SK-N-SH (cell line): ENCODE measurements at regions not wholly inside any gene's neighbourhood (a gene's known extent, or its start where the extent isn't known, plus 50 kb on each side); places are given as distances from the start of the nearest gene placed in this dataset.

Source experiments
- GABPA ChIP-seq: IDR thresholded peaks from 2 replicates; pipeline ENCODE4 v1.4.0; 2012; ENCODE audit warnings: low read depth, mild to moderate bottlenecking
- SIN3A ChIP-seq: IDR thresholded peaks from 2 replicates; pipeline ENCODE4 v1.6.1; 2012; ENCODE audit warnings: low read depth, mild to moderate bottlenecking, low read length, moderate library complexity, borderline replicate concordance
- TF ChIP-seq, protein P1 (sequence below): fragments of 200-600 bp; sonication (generic); IDR thresholded peaks from 2 replicates; pipeline ENCODE4 v1.6.1; 2017; ENCODE audit warnings: antibody characterized with exemption, mild to moderate bottlenecking, moderate library complexity

DNA sequence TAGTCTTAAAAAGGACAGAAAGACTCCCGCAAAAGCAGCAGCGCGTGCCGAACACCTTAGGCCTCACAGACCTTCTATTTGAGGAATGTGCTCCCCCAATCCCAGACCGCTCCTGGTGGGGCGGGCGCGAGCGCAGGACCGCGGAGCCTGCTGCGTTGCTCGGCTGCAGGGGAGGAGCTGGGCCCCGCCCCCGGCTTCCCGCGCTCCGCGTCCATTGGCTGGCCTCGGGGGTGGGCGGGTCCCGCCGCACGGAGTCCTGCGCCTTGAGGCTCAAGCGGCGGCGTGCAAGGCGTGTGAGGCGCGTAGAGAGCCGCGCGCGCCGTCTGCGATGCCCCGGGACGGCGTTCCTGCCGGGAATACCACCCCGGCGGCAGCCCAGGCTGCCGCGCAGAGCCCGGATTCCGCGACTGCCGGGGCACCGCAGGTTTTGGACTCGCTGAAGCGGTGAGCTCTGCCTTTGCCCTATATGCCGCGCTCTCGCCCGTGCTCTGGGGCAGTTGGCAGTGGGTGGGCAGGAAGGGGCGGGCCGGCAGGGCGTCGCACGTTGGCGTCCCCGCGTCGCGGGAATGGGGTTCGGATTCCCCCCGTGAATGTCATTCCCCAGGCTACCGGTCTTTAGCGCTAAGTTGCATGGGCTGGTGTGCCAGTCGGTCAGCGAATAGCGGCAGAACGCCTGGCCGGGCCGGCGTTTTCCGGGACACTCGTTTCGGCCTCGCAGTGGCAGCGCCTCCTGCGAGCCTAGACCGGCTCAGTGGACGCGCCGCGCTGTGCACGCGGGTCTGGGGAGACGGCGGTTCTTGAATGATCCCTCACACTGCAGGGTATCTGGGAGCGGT lies 49.6 kb upstream of the PAIP2B start:
- peak; percentile 49 for TF ChIP-seq GABPA
- TF ChIP-seq SIN3A, result no peak; the same call in 1 of the 2 replicates
- TF ChIP-seq, protein P1, sequence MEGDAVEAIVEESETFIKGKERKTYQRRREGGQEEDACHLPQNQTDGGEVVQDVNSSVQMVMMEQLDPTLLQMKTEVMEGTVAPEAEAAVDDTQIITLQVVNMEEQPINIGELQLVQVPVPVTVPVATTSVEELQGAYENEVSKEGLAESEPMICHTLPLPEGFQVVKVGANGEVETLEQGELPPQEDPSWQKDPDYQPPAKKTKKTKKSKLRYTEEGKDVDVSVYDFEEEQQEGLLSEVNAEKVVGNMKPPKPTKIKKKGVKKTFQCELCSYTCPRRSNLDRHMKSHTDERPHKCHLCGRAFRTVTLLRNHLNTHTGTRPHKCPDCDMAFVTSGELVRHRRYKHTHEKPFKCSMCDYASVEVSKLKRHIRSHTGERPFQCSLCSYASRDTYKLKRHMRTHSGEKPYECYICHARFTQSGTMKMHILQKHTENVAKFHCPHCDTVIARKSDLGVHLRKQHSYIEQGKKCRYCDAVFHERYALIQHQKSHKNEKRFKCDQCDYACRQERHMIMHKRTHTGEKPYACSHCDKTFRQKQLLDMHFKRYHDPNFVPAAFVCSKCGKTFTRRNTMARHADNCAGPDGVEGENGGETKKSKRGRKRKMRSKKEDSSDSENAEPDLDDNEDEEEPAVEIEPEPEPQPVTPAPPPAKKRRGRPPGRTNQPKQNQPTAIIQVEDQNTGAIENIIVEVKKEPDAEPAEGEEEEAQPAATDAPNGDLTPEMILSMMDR, result no peak
